Tibial artery (tissue), 4 donors: ENCODE measurements at regions not wholly inside any gene's neighbourhood (a gene's known extent, or its start where the extent isn't known, plus 50 kb on each side); places are given as distances from the start of the nearest gene placed in this dataset.

Source experiments
- DNase-seq, 2 donors: peaks; one replicate each; pipeline ENCODE4 v3.0.0-alpha.2; 2019
- H3K27ac ChIP-seq, 2 donors: fragments of 200-600 bp; sonication (generic) in 1 of 2; 1 replicate in 1 of 2; 2 replicates in 1 of 2; pipeline ENCODE4 v1.5.1; 2018 to 2019; ENCODE audit warnings: mild to moderate bottlenecking in 1 of 2
- H3K27me3 ChIP-seq, 2 donors: fragments of 200-600 bp; sonication (generic) in 1 of 2; one replicate each; pipeline versions ENCODE4 v1.5.1 to v1.6.0; 2016 to 2019
- H3K36me3 ChIP-seq, 3 donors: fragments of 200-600 bp; sonication (generic) in 2 of 3; one replicate each; pipeline ENCODE4 v1.5.1; 2016 to 2019; ENCODE audit warnings: mild to moderate bottlenecking in 2 of 3
- H3K4me1 ChIP-seq, 4 donors: fragments of 200-600 bp; sonication (generic) in 2 of 4; 1 replicate in 3 of 4; 2 replicates in 1 of 4; pipeline ENCODE4 v1.5.1; 2016 to 2019
- H3K4me3 ChIP-seq, 2 donors: fragments of 200-600 bp; sonication (generic) in 1 of 2; 1 replicate in 1 of 2; 2 replicates in 1 of 2; pipeline ENCODE4 v1.5.1; 2018 to 2019; ENCODE audit warnings: mild to moderate bottlenecking in 2 of 2
- H3K9me3 ChIP-seq, 3 donors: fragments of 200-600 bp; sonication (generic) in 1 of 3; one replicate each; pipeline ENCODE4 v1.5.1; 2016 to 2019
- CTCF ChIP-seq, 2 experiments: fragments of 200-600 bp in 1 of 2; fragments of 450-650 bp in 1 of 2; IDR thresholded peaks; one replicate each; pipeline ENCODE4 v1.5.1; 2017 to 2019; ENCODE audit warnings: antibody characterized with exemption in 2 of 2, mild to moderate bottlenecking in 1 of 2, moderate library complexity in 1 of 2
- intact Hi-C: fragments of 100-400 bp; cut with DNase I; formaldehyde crosslinking; loops from one replicate; pipeline ENCODE4 v1.15.0; 2023; ENCODE audit warnings: low total_unique reads

DNA sequence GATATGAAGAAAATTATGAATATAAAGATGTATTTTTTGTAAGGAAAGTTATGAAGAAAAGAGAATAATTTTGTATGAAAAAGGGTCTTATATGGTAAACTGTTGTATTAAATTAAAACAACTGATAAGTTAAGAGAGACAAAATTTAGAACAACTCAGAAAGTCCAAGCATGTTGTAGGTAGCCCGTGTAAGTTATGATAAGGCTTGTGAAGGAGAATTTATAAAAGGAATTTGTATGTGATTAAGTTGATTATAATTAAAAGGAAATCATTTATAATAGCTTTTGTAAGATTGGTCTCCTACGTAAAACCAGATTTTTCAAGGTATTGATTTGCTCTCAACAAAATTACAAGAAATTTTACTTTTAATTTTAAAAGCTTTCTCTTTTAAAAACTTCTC is 1579.3 kb downstream of the HACE1 start:
- no peak overlapping the region for H3K4me3 ChIP-seq
- no peaks in the 10 kb centered on the region for H3K36me3 ChIP-seq
- H3K9me3 ChIP-seq = no peaks in the 10 kb centered on the region
- H3K4me1 ChIP-seq = peaks cover 0 to 22% (median 0%) of the 10 kb centered on the region in 4 donors
- intact Hi-C loops = no loop called here
- no peak for DNase-seq
- TF ChIP-seq CTCF (IDR thresholded peaks at IDR 0.05) = no peak
- H3K27me3 ChIP-seq = no peaks in the 10 kb centered on the region
- H3K27ac ChIP-seq = no peak overlapping the region

GRCh38 chr6:103277936-103278335 is 1581.8 kb downstream of the HACE1 start:
- no peak for DNase-seq
- intact Hi-C loops = no loop called here
- Histone ChIP-seq H3K9me3 (no peaks in the 10 kb centered on the region), H3K4me3 (no peak overlapping the region), H3K4me1 (peaks cover 0 to 22% (median 0%) of the 10 kb centered on the region in 4 donors), H3K36me3 (no peaks in the 10 kb centered on the region), H3K27me3 (no peaks in the 10 kb centered on the region), H3K27ac (no peak overlapping the region)
- TF ChIP-seq CTCF (IDR thresholded peaks at IDR 0.05) = no peak

- TF ChIP-seq CTCF (IDR thresholded peaks at IDR 0.05) = no peak
- Histone ChIP-seq H3K4me3 (no peak overlapping the region), H3K36me3 (no peaks in the 10 kb centered on the region), H3K4me1 (peaks cover 0 to 6% (median 0%) of the 10 kb centered on the region in 4 donors), H3K27me3 (no peaks in the 10 kb centered on the region), H3K27ac (no peak overlapping the region), H3K9me3 (no peaks in the 10 kb centered on the region)
- intact Hi-C loops = no loop called here
- DNase-seq = no peak
Observed at GRCh38 chr6:103273048-103273447, 1586.7 kb downstream of the HACE1 start.

DNA sequence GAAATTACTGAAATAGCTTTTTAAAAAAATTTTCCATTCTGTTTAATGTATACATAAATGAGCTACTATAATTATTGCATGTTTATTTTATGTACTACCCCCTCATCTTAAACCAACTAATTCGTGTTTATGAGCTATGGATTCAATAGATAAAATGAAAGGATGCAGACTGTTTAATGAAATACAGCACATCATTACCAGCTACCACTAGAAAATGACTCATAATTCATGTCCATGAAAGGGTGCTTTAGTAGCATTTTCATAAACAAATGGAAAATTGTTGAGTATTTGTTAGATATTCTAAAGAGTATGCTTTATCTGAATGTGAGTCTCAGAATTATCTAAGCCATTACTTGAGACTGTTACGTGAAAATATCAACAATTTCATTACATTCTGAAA is 1590.1 kb downstream of the HACE1 start:
- Histone ChIP-seq H3K9me3 (no peaks in the 10 kb centered on the region), H3K36me3 (no peaks in the 10 kb centered on the region), H3K27ac (no peak overlapping the region), H3K27me3 (no peaks in the 10 kb centered on the region), H3K4me1 (no peaks in the 10 kb centered on the region), H3K4me3 (no peak overlapping the region)
- no peak for DNase-seq
- intact Hi-C loops = no loop called here
- TF ChIP-seq CTCF (IDR thresholded peaks at IDR 0.05) = no peak

DNA sequence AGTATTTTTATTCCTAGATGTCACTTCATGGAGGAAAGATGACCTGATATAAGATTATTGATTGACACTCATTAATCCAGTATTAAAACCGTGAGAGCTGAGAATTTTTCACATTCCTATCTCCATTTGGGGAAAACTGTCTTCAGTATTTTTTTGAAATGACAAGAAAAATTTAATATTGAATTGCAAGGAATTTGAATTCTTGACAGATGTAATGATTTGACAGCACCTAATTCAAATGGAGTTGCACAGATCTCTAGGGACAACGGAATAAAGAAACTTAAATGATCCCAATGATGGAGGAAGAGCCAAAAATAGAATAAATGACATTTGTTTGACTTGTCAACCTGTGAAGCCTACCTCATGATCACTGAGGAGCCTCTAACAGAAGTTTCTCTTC is 1591.4 kb downstream of the HACE1 start:
- intact Hi-C loops = no loop called here
- H3K4me1 ChIP-seq = no peaks in the 10 kb centered on the region
- TF ChIP-seq CTCF (IDR thresholded peaks at IDR 0.05) = no peak

DNA sequence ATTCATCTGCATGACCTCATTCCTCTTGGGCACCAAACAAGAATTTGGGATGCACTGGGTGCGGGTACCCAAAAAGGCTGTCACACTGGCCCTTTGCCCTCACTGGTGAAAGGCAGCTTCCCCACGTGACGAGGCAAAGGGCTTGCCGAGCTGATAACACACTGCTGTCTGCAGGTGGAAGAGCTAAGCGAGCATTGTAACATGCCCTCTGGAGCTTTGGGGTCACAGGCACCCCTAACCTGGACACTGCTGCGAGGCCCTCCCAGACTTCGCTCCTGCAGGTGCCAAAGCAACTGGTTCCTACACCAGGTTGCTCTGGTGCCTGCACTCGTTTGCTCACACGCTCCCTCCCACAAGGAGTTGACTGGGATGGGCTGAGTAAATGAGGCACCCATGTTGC is 1595.7 kb downstream of the HACE1 start:
- no peak for TF ChIP-seq CTCF (IDR thresholded peaks at IDR 0.05)
- Histone ChIP-seq H3K27me3 (no peaks in the 10 kb centered on the region), H3K36me3 (no peaks in the 10 kb centered on the region), H3K4me1 (no peaks in the 10 kb centered on the region), H3K4me3 (no peak overlapping the region), H3K9me3 (no peaks in the 10 kb centered on the region), H3K27ac (no peak overlapping the region)
- no peak for DNase-seq
- intact Hi-C loops = no loop called here

More for the DNA sequence above, 1591.4 kb downstream of the HACE1 start:
- Histone ChIP-seq H3K27ac (no peak overlapping the region), H3K4me3 (no peak overlapping the region), H3K9me3 (no peaks in the 10 kb centered on the region), H3K27me3 (no peaks in the 10 kb centered on the region), H3K36me3 (no peaks in the 10 kb centered on the region)
- no peak for DNase-seq
